ENCODE measurements at regions not wholly inside any gene's neighbourhood (a gene's known extent, or its start where the extent isn't known, plus 50 kb on each side); places are given as distances from the start of the nearest gene placed in this dataset.

- ChIA-PET CTCF (no interaction called here), POLR2A (no interaction called here), RAD21 (ENCODE audit: low non-redundant PET in 1 of 2, low total read pairs in 2 of 2, uncharacterized antibody in 2 of 2, unreplicated experiment in 2 of 2) (no interaction called here)
- H2AFZ ChIP-seq (ENCODE audit: low read depth, low read length, poor library complexity, severe bottlenecking): no peak overlapping the region
- H3K79me2 ChIP-seq (ENCODE audit: insufficient read depth, low read length): no peaks in the 10 kb centered on the region
- no TSS peak for BruUV-seq (replicated peaks)
- no peak overlapping the region for H3K27ac ChIP-seq (ENCODE audit: low read depth, low read length)
- peaks cover 0 to 19% of the 10 kb centered on the region in 2 experiments; a peak in 2 of 4 replicates for H3K4me1 ChIP-seq (ENCODE audit: control insufficient read depth in 1 of 2, insufficient read depth in 2 of 2, low read length in 2 of 2)
- TF ChIP-seq MAX (IDR thresholded peaks at IDR 0.05) (no peak), ZFX (IDR thresholded peaks at IDR 0.05) (no peak), POLR2AphosphoS5 (IDR thresholded peaks at IDR 0.05; ENCODE audit: low read depth, low read length) (no peak), TCF7L2 (IDR thresholded peaks at IDR 0.05; ENCODE audit: borderline replicate concordance, extremely low read depth, insufficient read depth, insufficient read length) (no peak), EZH2phosphoT487 (IDR thresholded peaks at IDR 0.05; ENCODE audit: borderline replicate concordance) (no peak), EZH2 (IDR thresholded peaks at IDR 0.05) (no peak), SP1 (IDR thresholded peaks at IDR 0.05; ENCODE audit: low read depth) (no peak), CBX3 (IDR thresholded peaks at IDR 0.05; ENCODE audit: low read depth) (no peak), CEBPB (IDR thresholded peaks at IDR 0.05; ENCODE audit: low read depth) (no peak), ZBTB33 (IDR thresholded peaks at IDR 0.05; ENCODE audit: extremely low read depth, insufficient replicate concordance, low read length) (no peak), REST (IDR thresholded peaks at IDR 0.05; ENCODE audit: low read depth) (no peak), POLR2A (IDR thresholded peaks at IDR 0.05; ENCODE audit: borderline replicate concordance, extremely low read depth, insufficient read depth, insufficient read length) (no peak), EGR1 (IDR thresholded peaks at IDR 0.05; ENCODE audit: low read depth) (no peak), JUND (IDR thresholded peaks at IDR 0.05) (no peak), SRF (IDR thresholded peaks at IDR 0.05; ENCODE audit: low read depth) (no peak), ZNF274 (IDR thresholded peaks at IDR 0.05; ENCODE audit: low read depth, low read length) (no peak), ATF3 (IDR thresholded peaks at IDR 0.05) (no peak), RAD21 (IDR thresholded peaks at IDR 0.05; ENCODE audit: low read depth) (no peak), ELF1 (IDR thresholded peaks at IDR 0.05; ENCODE audit: borderline replicate concordance, low read depth) (no peak)
- H3K9me3 ChIP-seq (ENCODE audit: control insufficient read depth in 1 of 2, insufficient read depth in 1 of 2, low read depth in 1 of 2, low read length in 2 of 2): no peaks in the 10 kb centered on the region
- no peaks in the 10 kb centered on the region for H4K20me1 ChIP-seq (ENCODE audit: insufficient read depth)
- H3K27me3 ChIP-seq (ENCODE audit: insufficient read depth, low read length): no peaks in the 10 kb centered on the region
- no peak overlapping the region for H3K4me3 ChIP-seq (replicated peaks in 1 of 2; ENCODE audit: low read depth in 1 of 2, low read length in 2 of 2)
- H3K9me2 ChIP-seq (ENCODE audit: insufficient read depth): peaks cover 4% of the 10 kb centered on the region; the same call in 1 of the 2 replicates
- H3K36me3 ChIP-seq (ENCODE audit: control insufficient read depth in 1 of 2, insufficient read depth in 2 of 2, low read length in 2 of 2): no peaks in the 10 kb centered on the region
- intact Hi-C loops (cut with micrococcal nuclease): no loop called here
- DNase-seq (ENCODE audit: low read depth, low spot score) (no peak), ATAC-seq (no peak)
- no peak overlapping the region for H3K9ac ChIP-seq (ENCODE audit: low read length)
- no peak overlapping the region for H3K4me2 ChIP-seq (ENCODE audit: low read length)
These were observed 89.7 kb upstream of the CARD18 start for GRCh38 chr11:105229257-105229656.

Data from HCT116 (cell line).